Skin epidermis (tissue), 12 donors: ENCODE measurements at regions not wholly inside any gene's neighbourhood (a gene's known extent, or its start where the extent isn't known, plus 50 kb on each side); places are given as distances from the start of the nearest gene placed in this dataset.

Experiments
- H3K27ac ChIP-seq, 21 experiments: fragments of 200-600 bp; sonication (generic) in 11 of 21; one replicate each; pipeline ENCODE4 v1.5.0; 2020; ENCODE audit warnings: mild to moderate bottlenecking in 3 of 21, inconsistent platforms in 2 of 21, moderate library complexity in 2 of 21
- H3K4me3 ChIP-seq, 7 experiments: fragments of 200-600 bp; sonication (generic) in 2 of 7; one replicate each; pipeline ENCODE4 v1.5.0; 2020; ENCODE audit warnings: inconsistent platforms in 2 of 7, mild to moderate bottlenecking in 2 of 7, moderate library complexity in 1 of 7

DNA sequence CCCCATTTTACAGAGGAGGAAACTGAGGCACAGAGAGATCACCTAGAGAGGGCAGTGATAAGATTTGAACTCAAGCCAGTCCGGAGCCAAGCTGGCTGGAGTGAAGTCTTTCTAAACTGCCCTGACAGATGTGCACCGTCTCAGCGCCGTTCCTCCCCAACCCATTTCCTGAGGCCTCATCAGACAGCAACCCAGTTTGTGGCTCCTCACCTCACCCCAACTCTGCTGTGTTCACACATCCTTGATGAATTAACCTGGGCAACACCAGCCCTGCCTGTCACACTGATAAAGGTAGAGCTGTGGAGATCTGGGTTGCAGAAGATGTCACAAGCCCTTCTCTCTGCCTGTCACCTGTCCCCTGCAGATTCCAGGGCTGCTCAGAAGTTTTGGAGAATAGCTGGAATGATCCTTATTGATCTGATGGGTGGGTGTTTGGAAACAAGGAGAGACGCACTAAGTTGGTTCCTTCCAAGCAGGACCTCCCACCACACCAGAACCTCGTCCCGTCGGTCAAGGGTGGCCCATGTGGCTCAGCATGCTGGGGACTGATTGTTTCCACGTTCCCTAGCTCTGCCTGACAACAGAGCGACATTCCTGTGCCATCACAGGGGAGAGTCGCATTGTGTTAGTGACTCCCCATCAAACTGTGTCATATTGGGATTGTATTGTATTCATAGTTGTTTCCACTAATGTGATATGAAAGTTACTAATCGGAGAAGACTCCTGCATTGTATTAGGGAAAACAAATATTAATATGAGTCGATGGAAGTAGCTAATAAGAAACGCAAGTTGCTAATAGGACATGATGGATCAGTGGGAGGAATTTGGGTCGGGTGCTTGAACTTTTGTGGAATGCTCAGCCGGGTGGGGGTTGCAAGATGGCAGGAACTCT, 200.6 kb downstream of the PHETA1 start:
- H3K27ac ChIP-seq: no peak overlapping the region

GRCh38 chr12:111166779-111167540, 201.9 kb downstream of the PHETA1 start:
- Histone ChIP-seq H3K27ac (no peak overlapping the region), H3K4me3 (no peak overlapping the region)

More for the DNA sequence above, 200.6 kb downstream of the PHETA1 start:
- H3K4me3 ChIP-seq: no peak overlapping the region

GRCh38 chr12:111164833-111165525, 203.9 kb downstream of the PHETA1 start:
- Histone ChIP-seq H3K4me3 (no peak overlapping the region), H3K27ac (no peak overlapping the region)

DNA sequence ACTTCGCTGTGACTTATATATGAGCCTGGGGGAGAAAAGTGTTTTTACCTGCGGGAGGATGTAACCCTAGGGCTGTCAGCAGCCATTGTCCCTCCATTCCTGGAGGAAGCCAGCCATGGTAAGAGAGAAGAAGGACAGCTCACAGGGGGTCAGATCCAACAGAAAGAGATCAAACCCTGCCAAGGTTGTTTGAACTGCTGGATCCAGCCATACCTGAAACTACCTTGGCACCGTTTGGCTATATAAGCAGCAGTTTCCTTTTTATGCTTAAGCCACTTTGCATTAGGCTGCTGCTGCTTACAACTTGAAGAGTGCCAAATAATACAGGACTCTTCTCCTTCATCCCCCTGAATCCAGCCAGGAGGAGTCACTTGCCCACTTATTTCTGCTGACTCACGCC, 205.5 kb downstream of the PHETA1 start:
- Histone ChIP-seq H3K27ac (no peak overlapping the region), H3K4me3 (no peak overlapping the region)

DNA sequence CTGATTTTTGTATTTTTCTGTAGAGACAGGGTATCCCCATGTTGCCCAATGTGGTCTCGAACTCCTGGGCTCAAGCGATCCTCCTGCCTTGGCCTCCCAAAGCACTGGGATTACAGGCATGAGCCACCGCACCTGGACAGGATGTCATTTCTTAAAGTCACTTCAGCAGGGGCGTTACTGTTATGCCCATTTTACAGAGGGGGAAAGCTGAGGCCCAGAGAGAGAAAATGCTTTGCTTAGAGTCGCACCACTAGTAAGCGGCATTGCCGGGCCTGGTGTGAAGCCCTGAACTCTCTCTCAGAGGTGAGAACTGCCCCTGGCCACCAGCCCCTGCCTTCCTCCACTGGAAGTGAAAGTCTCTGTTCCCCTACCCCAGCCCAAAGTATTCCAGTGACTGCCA, 207.0 kb downstream of the PHETA1 start:
- no peak overlapping the region for H3K4me3 ChIP-seq
- H3K27ac ChIP-seq: no peak overlapping the region

DNA sequence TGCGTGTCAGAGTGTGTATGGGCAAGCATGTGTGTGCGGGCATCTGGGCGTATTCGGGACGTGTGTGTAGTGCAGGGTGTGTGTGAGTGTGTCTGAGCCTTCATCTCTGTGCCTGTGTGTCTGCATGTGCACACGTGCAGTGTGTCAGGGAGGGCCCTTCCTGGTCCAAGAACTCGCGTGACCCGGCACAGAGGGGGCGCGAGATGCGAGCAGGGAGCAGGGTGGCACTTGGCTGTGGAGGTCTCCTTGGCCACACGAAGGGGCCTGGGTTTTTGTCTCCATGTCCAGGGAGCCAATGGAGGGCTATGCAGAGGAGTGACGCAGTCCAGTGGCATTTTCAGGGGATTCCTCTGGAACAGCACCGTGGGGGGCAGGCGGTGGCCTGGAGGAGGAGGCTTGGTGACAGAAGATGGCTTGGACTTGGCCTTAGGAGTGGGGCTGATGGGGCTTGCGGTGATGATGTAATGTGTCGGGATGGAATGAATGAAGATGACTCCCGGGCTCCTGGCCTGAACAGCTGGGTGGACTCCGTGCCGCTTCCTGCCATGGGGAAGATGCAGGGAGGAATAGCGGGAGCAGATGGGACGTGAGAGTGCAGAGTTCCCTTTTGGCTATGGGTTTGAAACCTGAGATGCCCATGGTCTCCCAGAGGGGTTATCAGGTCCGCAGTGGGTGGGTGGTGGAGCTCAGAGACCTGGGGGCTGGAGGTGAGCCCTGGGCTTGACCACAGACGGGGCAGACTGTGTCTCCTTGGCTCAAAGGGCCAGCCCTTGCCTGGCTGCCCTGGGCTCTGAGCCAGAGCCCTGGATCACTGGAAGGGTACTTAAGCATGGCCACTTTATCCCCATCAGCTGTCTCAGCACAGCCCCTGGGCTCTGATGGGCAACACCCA, 208.3 kb downstream of the PHETA1 start:
- no peak overlapping the region for H3K27ac ChIP-seq
- no peak overlapping the region for H3K4me3 ChIP-seq

DNA sequence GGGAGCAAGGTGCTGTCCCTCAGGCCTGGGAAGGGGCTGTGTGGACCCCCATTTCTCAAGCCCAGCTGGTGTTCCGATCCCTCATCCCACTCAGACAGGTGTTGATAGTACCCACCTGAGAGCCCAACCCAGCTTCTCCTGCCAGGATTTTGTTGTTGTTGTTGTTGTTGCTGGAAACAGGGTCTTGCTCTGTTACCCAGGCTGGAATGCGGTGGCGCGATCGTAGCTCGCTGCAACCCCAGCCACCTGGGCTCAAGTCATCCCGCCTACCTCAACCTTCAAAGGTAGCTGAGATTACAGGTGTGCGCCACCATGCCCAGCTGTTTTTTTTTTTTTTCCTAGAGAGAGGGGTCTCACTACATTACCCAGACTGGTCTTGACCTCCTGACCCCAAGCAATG, 209.9 kb downstream of the PHETA1 start:
- H3K27ac ChIP-seq: no peak overlapping the region
- no peak overlapping the region for H3K4me3 ChIP-seq

DNA sequence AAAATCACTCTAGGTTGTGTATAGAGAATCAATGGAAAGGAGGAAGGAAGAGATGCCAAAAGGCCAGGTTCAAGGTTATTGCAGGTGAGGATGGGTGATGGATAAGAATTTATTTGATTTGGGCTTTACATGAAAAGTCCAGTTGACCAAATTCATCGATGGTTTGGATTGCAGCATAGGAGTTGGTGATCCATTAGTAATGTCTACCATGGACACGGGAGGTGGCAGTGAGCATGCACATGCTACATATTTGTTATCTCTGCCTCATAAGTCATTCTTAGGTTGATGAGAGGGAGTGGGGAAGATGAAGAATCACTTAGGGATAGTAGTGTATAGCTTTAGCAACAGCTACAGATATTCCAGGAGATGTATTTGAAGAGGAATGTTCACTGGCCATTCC, 211.4 kb downstream of the PHETA1 start:
- H3K4me3 ChIP-seq: no peak overlapping the region
- H3K27ac ChIP-seq: no peak overlapping the region

DNA sequence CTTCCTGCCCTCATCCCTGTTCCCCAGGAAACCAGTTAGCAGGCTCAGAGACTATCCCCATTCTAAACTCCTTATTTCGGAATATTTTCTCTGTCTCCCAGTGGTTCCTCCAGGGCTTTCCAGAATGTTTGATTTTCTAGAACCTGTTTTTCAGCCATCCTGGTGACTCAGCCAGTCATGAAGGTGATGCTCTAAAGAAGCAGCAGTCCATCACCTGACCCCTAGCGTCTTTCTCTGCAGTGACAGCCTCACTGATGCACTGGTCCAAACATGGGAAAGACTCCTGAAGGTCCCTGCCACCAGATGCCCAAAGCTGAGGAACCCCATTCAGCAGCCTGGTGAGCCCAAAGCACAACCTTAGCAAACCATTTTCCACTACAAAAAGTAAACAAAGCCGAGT, 212.6 kb downstream of the PHETA1 start:
- no peak overlapping the region for H3K27ac ChIP-seq
- no peak overlapping the region for H3K4me3 ChIP-seq

DNA sequence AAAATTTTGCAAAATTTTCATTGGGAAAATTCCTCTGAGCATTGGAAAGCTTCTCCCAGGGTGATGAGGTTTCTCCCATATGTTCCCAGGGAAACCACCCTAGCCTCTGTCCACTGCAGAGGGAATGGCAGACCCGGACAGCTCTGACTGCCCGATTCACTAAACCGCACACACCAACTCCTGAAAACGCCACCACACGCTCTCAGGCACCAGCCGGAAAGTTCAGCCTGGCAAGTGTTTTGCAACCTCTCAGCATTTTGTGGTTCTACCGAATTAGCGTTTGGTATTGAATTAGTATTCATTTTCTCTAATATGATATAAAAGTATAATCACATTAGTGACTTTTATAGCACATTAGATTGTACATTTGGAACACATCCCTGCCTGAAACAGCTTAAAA, 213.4 kb downstream of the PHETA1 start:
- no peak overlapping the region for H3K27ac ChIP-seq
- H3K4me3 ChIP-seq: no peak overlapping the region

DNA sequence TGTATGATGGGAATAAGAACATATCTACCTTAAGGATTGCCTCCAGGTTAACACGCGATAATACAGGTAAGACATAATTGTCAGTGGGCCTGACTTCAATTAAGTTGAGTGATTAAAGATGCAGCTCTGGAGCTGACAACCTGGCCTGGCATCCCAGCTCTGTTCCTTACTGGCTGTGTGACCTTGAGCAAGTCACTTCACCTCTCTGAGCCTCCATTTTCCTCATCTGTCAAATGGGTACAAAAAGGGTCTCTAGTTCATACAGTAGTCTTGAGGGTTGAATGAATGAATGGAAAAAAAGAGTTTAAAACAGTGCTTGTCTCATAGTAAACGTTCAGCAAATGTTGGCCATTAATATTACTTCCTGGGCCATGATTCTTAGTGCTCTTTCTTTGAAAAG, 213.9 kb downstream of the PHETA1 start:
- Histone ChIP-seq H3K27ac (no peak overlapping the region), H3K4me3 (no peak overlapping the region)

- H3K27ac ChIP-seq: no peak overlapping the region
- H3K4me3 ChIP-seq: no peak overlapping the region
Observed at GRCh38 chr12:111154147-111154834, 214.6 kb downstream of the PHETA1 start.

- no peak overlapping the region for H3K4me3 ChIP-seq
- H3K27ac ChIP-seq: no peak overlapping the region
Observed at GRCh38 chr12:111152561-111152960, 216.3 kb downstream of the PHETA1 start.

DNA sequence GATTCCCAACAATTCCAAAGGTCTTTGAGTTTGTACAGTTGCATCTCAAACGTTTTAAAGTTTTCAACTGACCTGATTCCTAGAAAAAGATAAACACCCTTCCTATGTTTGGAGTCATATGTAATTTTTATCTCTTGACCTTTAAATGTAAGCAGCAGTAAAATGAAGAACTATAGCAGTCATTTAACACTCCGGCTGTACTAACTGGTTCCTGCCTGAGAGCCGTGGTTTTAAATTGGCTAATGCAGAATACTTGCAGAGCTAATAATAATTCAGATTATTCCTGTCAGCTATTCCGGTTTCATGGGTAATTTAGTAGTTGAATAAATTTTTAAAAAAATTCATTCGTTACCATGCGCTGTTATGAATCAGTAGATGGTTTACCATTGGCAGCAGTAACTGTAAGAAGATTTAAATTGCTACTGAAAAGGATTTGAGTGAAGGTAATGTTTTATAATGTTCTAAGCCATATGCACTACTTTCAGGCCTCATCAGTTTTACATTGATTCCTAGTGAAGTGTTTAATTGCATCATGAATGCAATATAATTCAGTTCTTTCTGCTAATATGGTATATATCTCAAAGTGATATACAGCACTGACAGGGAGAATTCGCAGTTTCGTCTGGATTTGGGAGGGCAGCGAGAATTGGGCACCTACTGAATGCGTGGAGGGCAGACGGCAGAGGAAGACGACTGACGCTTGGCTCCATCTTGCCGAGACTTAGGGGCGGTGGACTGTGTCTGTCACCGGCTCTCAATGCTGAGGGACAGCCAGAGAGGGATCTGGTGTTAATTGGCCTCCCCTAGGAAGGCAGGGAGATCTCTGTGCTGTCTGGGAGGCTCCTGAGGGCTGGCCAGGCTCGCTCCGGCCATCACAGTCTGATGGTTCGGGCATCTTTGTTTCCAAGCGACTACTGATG, 217.7 kb downstream of the PHETA1 start:
- Histone ChIP-seq H3K27ac (no peak overlapping the region), H3K4me3 (no peak overlapping the region)

DNA sequence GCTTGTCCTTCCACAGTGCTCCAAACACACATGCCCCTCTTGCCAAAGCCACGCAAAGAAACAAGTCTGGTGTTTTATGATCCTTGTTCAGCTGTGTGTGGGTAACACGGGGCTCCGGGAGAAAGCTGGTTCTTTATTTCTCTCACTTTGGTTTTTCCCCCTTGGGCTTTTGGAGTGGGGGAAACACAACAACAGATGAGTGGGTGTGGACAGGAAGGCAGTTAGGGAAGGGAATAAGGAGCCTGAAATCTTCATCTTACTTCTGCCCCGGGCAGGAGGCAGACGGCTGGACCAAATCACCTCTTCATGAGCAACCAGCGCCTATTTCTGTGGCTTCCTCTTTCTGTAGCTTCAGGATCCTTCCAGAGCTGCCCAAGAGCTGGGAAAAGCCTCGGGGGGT, 218.5 kb downstream of the PHETA1 start:
- H3K27ac ChIP-seq: no peak overlapping the region
- H3K4me3 ChIP-seq: no peak overlapping the region

GRCh38 chr12:111149299-111149698, 219.6 kb downstream of the PHETA1 start:
- no peak overlapping the region for H3K4me3 ChIP-seq
- H3K27ac ChIP-seq: no peak overlapping the region

- Histone ChIP-seq H3K27ac (no peak overlapping the region), H3K4me3 (no peak overlapping the region)
Observed at GRCh38 chr12:111148005-111148404, 220.9 kb downstream of the PHETA1 start.

GRCh38 chr12:111143271-111143670, 222.9 kb upstream of the MYL2 start:
- Histone ChIP-seq H3K27ac (no peak overlapping the region), H3K4me3 (no peak overlapping the region)
